Gastroesophageal sphincter (tissue), 4 donors: ENCODE measurements at regions not wholly inside any gene's neighbourhood (a gene's known extent, or its start where the extent isn't known, plus 50 kb on each side); places are given as distances from the start of the nearest gene placed in this dataset.
A peak's percentile ranks its signal among the peaks of the same experiment; 100 is the strongest.
"Not testable (repeated sequence)": the region's sequence is repeated elsewhere in the genome, so short reads cannot be mapped to it uniquely, and the experiment has no call there.

Source experiments
- ATAC-seq: fragments of 150-250 bp; one replicate; pipeline ENCODE4 v1.9.1; 2016; ENCODE audit warnings: mild to moderate bottlenecking, moderate library complexity
- H3K27ac ChIP-seq, 4 donors: fragments of 200-600 bp; sonication (generic) in 3 of 4; 1 replicate in 3 of 4; 2 replicates in 1 of 4; pipeline ENCODE4 v1.5.1; 2016 to 2019
- H3K27me3 ChIP-seq: fragments of 200-600 bp; sonication (generic); one replicate; pipeline ENCODE4 v1.5.1; 2019
- H3K36me3 ChIP-seq, 2 donors: fragments of 200-600 bp; sonication (generic); one replicate each; pipeline ENCODE4 v1.5.1; 2019; ENCODE audit warnings: control low read depth in 1 of 2
- H3K4me1 ChIP-seq, 3 donors: fragments of 200-600 bp; sonication (generic); 1 replicate in 2 of 3; 2 replicates in 1 of 3; pipeline ENCODE4 v1.5.1; 2016 to 2019; ENCODE audit warnings: control low read depth in 2 of 3
- H3K4me3 ChIP-seq, 2 donors: fragments of 200-600 bp; sonication (generic); one replicate each; pipeline ENCODE4 v1.5.1; 2019; ENCODE audit warnings: mild to moderate bottlenecking in 1 of 2, moderate library complexity in 1 of 2
- H3K9me3 ChIP-seq, 3 donors: fragments of 200-600 bp; sonication (generic); one replicate each; pipeline ENCODE4 v1.5.1; 2017 to 2019; ENCODE audit warnings: control low read depth in 2 of 3
- EP300 ChIP-seq: sonication (generic); formaldehyde crosslinking; IDR thresholded peaks from one replicate; pipeline ENCODE4 v1.6.1; 2017; ENCODE audit warnings: antibody characterized with exemption, mild to moderate bottlenecking
- POLR2A ChIP-seq, 2 donors: fragments of 450-650 bp; IDR thresholded peaks; one replicate each; pipeline ENCODE4 v1.6.1; 2017; ENCODE audit warnings: antibody characterized with exemption in 2 of 2, mild to moderate bottlenecking in 2 of 2, moderate library complexity in 1 of 2
- POLR2AphosphoS5 ChIP-seq: sonication (generic); formaldehyde crosslinking; IDR thresholded peaks from one replicate; pipeline ENCODE4 v1.6.1; 2017; ENCODE audit warnings: antibody characterized with exemption
- WGBS, 2 donors: methylation state at CpG; one replicate each; pipeline ENCODE4 v1.1.5; 2018; ENCODE audit warnings: low coverage in 1 of 2; 5-methylcytosine and 5-hydroxymethylcytosine counted together
- TF ChIP-seq, protein P1 (sequence below), 4 experiments: fragments of 200-600 bp in 2 of 4; fragments of 450-650 bp in 2 of 4; sonication (generic) in 1 of 4; IDR thresholded peaks; one replicate each; pipeline ENCODE4 v1.5.1; 2017 to 2019; ENCODE audit warnings: antibody characterized with exemption in 4 of 4, mild to moderate bottlenecking in 2 of 4, moderate library complexity in 2 of 4

DNA sequence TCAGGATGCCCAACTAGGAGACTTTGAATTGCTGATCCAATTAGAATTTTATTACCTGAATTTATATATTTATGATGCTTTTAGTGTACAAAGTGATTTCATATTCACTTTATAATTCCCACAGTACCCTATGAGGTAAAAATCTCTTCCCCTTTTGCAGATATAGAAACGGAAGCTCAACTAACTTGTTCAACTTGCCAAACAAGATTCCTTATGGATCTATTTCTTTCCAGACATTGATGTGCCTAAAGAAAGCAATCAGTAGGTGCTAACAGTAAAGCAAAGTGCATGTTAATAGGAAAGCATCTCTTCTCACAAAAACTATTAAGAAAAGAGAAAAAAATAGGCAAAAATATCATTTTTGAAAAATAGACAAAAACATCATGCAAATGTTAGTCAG lies 65.9 kb upstream of the PPP1R12A start:
- H3K27ac ChIP-seq = no peak overlapping the region
- TF ChIP-seq, protein P1, sequence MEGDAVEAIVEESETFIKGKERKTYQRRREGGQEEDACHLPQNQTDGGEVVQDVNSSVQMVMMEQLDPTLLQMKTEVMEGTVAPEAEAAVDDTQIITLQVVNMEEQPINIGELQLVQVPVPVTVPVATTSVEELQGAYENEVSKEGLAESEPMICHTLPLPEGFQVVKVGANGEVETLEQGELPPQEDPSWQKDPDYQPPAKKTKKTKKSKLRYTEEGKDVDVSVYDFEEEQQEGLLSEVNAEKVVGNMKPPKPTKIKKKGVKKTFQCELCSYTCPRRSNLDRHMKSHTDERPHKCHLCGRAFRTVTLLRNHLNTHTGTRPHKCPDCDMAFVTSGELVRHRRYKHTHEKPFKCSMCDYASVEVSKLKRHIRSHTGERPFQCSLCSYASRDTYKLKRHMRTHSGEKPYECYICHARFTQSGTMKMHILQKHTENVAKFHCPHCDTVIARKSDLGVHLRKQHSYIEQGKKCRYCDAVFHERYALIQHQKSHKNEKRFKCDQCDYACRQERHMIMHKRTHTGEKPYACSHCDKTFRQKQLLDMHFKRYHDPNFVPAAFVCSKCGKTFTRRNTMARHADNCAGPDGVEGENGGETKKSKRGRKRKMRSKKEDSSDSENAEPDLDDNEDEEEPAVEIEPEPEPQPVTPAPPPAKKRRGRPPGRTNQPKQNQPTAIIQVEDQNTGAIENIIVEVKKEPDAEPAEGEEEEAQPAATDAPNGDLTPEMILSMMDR (IDR thresholded peaks at IDR 0.05) = no peak
- no peak for TF ChIP-seq POLR2A (IDR thresholded peaks at IDR 0.05)
- TF ChIP-seq EP300 = no peak
- TF ChIP-seq POLR2AphosphoS5 = no peak
- peaks cover 5 to 52% (median 13%) of the 10 kb centered on the region in 3 donors for H3K4me1 ChIP-seq

DNA sequence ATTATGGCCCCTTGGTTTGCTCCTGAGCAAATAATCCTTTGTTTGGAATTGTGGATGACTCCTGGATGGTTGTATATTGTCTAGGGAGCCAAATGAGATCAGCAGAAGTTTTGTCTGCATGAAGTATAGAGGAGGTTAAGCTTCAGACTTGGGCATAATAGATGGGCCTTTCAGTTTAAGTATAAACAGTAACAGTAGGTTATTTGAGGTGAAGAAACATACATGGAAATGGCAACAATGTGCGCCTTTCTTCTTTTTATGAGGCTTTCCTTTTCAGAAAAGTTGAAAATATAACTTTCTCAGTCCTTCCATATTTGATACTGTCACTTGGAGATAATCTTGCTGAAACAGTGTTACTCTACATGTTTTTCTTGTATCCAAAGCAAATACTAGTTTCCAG lies 63.7 kb upstream of the PPP1R12A start:
- TF ChIP-seq EP300 (no peak), POLR2AphosphoS5 (peak; percentile 26)
- no peaks in the 10 kb centered on the region for H3K27me3 ChIP-seq
- no peaks in the 10 kb centered on the region for H3K36me3 ChIP-seq
- no peak for ATAC-seq
- H3K27ac ChIP-seq = peak overlapping the region; percentile 28 to 74 (median 58)
- H3K9me3 ChIP-seq = no peaks in the 10 kb centered on the region
- H3K4me1 ChIP-seq = peaks cover 5 to 46% (median 13%) of the 10 kb centered on the region in 3 donors
- 33 to 44% methylated on average over 1 of the region's 1 CpG for WGBS, 2 donors
- no peak overlapping the region for H3K4me3 ChIP-seq

More for the DNA sequence above, 65.9 kb upstream of the PPP1R12A start:
- Histone ChIP-seq H3K36me3 (no peaks in the 10 kb centered on the region), H3K9me3 (no peaks in the 10 kb centered on the region), H3K27me3 (no peaks in the 10 kb centered on the region), H3K4me3 (no peak overlapping the region)
- no peak for ATAC-seq
- 0 to 94% methylated on average over 1 of the region's 1 CpG for WGBS, 2 donors

DNA sequence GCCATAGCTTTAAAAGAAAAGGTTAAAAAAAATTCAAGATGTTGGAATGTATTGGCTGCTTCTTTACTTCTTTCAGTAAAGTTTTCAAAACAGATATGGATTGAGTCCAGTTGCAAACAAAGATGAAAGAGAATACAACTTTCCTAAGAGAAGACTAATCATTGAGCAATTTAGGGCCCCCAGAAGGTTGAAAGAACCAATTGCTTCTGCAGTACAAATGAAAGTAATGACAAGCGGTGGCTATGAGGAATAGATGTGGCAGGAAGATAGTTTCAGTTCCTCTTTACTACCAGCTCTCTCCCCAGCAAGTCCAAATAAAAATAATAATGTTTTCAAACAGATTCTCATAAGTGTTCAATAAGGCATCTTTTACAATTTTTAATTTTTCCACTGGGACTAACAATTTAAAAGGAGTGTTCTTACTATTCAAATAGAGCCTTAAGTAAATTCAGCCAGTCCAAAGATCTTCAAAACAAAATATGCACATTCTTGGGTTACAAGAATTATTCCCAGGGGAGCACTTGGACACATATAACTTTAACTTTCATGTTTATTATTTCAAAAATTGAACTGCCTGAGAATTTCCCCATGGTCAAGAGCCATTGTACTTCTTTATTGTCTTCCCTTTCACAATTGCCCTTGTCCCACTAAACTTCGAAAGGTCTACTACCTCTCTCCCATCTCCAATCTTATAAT lies 62.3 kb upstream of the PPP1R12A start:
- Histone ChIP-seq H3K27ac (peak overlapping the region in 2 of 4 donors; percentile 23 to 26), H3K36me3 (no peaks in the 10 kb centered on the region), H3K9me3 (no peaks in the 10 kb centered on the region), H3K4me3 (no peak overlapping the region), H3K4me1 (peaks cover 5 to 46% (median 13%) of the 10 kb centered on the region in 3 donors), H3K27me3 (no peaks in the 10 kb centered on the region)
- 73 to 83% methylated on average over 2 of the region's 2 CpGs for WGBS, 2 donors
- no peak for ATAC-seq
- TF ChIP-seq POLR2AphosphoS5 = no peak
- TF ChIP-seq POLR2A (IDR thresholded peaks at IDR 0.05) = no peak
- TF ChIP-seq, protein P1 (IDR thresholded peaks at IDR 0.05) = no peak
- TF ChIP-seq EP300 = no peak

DNA sequence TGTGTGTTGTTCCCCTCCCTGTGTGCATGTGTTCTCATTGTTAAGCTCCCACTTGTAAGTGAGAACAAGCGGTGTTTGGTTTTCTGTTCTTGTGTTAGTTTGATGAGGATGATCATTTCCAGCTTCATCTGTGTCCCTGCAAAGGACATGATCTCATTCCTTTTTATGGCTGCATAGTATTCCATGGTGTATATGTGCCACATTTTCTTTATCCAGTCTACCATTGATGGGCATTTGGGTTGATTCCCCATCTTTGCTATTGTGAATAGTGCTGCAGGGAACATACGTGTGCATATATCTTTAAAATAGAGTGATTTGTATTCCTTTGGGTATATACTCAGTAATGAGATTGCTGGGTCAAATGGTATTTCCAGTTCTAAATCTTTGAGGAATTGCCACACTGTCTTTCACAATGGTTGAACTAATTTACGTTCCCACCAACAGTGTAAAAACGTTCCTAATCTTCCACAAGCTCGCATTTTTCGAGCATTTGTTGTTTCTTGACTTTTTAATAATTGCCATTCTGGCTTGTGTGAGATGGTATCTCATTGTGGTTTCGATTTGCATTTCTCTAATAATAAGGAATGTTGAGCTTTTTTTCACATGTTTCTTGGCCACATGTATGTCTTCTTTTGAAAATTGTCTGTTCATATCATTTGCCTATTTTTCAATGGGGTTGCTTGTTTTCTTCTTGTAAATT lies 60.6 kb upstream of the PPP1R12A start:
- H3K27ac ChIP-seq, H3K27me3 ChIP-seq, H3K9me3 ChIP-seq, H3K4me3 ChIP-seq, H3K36me3 ChIP-seq, ATAC-seq: not testable (repeated sequence)
- WGBS, 2 donors = 94 to 95% methylated on average over 6 to 7 of the region's 7 CpGs
- H3K4me1 ChIP-seq = peaks cover 5 to 34% (median 13%) of the 10 kb centered on the region in 3 donors

DNA sequence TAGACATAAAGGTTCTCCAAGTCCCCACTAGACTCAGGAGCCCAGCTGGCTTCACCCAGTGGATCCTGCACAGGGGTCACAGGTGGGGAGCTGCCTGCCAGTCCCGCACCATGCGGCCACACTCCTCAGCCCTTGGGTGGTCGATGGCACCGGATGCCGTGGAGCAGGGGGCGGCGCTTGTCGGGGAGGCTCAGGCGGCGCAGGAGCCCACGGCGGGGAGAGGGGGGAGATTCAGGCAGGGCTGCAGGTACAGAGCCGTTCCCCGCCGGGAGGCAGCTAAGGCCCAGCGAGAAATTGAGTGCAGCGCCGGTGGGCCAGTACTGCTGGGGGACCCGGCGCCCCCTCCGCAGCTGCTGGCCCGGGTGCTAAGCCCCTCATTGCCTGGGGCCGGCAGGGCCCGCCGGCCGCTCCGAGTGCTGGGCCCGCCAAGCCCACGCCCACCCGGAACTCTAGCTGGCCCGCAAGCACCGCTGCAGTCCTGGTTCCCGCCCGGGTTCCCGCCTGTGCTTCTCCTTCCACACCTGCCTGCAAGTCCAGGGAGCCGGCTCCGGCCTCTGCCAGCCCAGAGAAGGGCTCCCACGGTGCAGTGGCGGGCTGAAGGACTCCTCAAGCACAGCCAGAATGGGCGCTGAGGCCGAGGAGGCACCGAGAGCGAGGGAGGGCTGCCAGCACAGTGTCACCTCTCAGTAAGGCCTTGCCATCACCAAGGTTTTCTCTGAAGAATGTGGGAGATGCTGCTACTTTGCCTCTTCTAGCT lies 58.4 kb upstream of the PPP1R12A start:
- H3K9me3 ChIP-seq = no peaks in the 10 kb centered on the region
- TF ChIP-seq, protein P1 (IDR thresholded peaks at IDR 0.05) = no peak
- no peak for TF ChIP-seq POLR2A (IDR thresholded peaks at IDR 0.05)
- TF ChIP-seq EP300 = no peak
- TF ChIP-seq POLR2AphosphoS5 = no peak
- ATAC-seq = no peak

More for the DNA sequence above, 58.4 kb upstream of the PPP1R12A start:
- Histone ChIP-seq H3K27ac (no peak overlapping the region), H3K27me3 (no peaks in the 10 kb centered on the region), H3K4me1 (peaks cover under 1 to 21% (median 9%) of the 10 kb centered on the region in 3 donors), H3K36me3 (no peaks in the 10 kb centered on the region), H3K4me3 (no peak overlapping the region)
- 95% methylated on average over 4 of the region's 43 CpGs; no CpG with 5 or more reads in 1 of the 2 donors for WGBS, 2 donors
